NCI-H345 (cell line): ENCODE measurements at regions not wholly inside any gene's neighbourhood (a gene's known extent, or its start where the extent isn't known, plus 50 kb on each side); places are given as distances from the start of the nearest gene placed in this dataset.
"Not testable (repeated sequence)": the region's sequence is repeated elsewhere in the genome, so short reads cannot be mapped to it uniquely, and the experiment has no call there.

Source experiments
- DNase-seq: peaks from one replicate; lab custom pipeline; 2025; lab: John Stamatoyannopoulos, UW

GRCh38 chr3:148494451-148494850 lies 203.3 kb upstream of the AGTR1 start:
- DNase-seq = no peak

GRCh38 chr3:148500881-148501280 lies 196.8 kb upstream of the AGTR1 start:
- DNase-seq = no peak

GRCh38 chr3:148510116-148510515 lies 187.6 kb upstream of the AGTR1 start:
- DNase-seq = no peak

GRCh38 chr3:148510561-148510960 lies 187.1 kb upstream of the AGTR1 start:
- no peak for DNase-seq

- no peak for DNase-seq
Measured at GRCh38 chr3:148512648-148513047, 185.1 kb upstream of the AGTR1 start.

- no peak for DNase-seq
Measured at GRCh38 chr3:148513096-148513543, 184.6 kb upstream of the AGTR1 start.

GRCh38 chr3:148518520-148518919 lies 179.2 kb upstream of the AGTR1 start:
- DNase-seq = no peak

GRCh38 chr3:148525621-148526020 lies 172.1 kb upstream of the AGTR1 start:
- not testable (repeated sequence) for DNase-seq

GRCh38 chr3:148528024-148528423 lies 169.7 kb upstream of the AGTR1 start:
- DNase-seq = no peak

GRCh38 chr3:148531836-148532235 lies 165.9 kb upstream of the AGTR1 start:
- DNase-seq = no peak

GRCh38 chr3:148532326-148532725 lies 165.4 kb upstream of the AGTR1 start:
- DNase-seq = no peak

- no peak for DNase-seq
Measured at GRCh38 chr3:148532774-148533173, 164.9 kb upstream of the AGTR1 start.

GRCh38 chr3:148534089-148534988 lies 163.4 kb upstream of the AGTR1 start:
- DNase-seq = no peak

GRCh38 chr3:148535001-148535400 lies 162.7 kb upstream of the AGTR1 start:
- no peak for DNase-seq

GRCh38 chr3:148540266-148540665 lies 157.4 kb upstream of the AGTR1 start:
- DNase-seq = no peak

GRCh38 chr3:148540851-148541250 lies 156.9 kb upstream of the AGTR1 start:
- DNase-seq = no peak

- DNase-seq = no peak
Measured at GRCh38 chr3:148546959-148547358, 150.7 kb upstream of the AGTR1 start.

- DNase-seq = no peak
Measured at GRCh38 chr3:148551767-148552260, 145.9 kb upstream of the AGTR1 start.

- DNase-seq = no peak
Measured at GRCh38 chr3:148554367-148554766, 143.3 kb upstream of the AGTR1 start.

GRCh38 chr3:148556664-148557063 lies 141.0 kb upstream of the AGTR1 start:
- no peak for DNase-seq

- DNase-seq = not testable (repeated sequence)
Measured at GRCh38 chr3:148577579-148577978, 120.1 kb upstream of the AGTR1 start.

- DNase-seq = no peak
Measured at GRCh38 chr3:148582126-148582525, 115.6 kb upstream of the AGTR1 start.

GRCh38 chr3:148583793-148584192 lies 113.9 kb upstream of the AGTR1 start:
- no peak for DNase-seq

GRCh38 chr3:148584438-148584837 lies 113.3 kb upstream of the AGTR1 start:
- DNase-seq = no peak
